Peyer's patch (tissue), 4 donors: ENCODE measurements at regions not wholly inside any gene's neighbourhood (a gene's known extent, or its start where the extent isn't known, plus 50 kb on each side); places are given as distances from the start of the nearest gene placed in this dataset.

Source experiments
- DNase-seq, 3 donors: peaks; one replicate each; pipeline ENCODE4 v3.0.0-alpha.2; 2017 to 2019
- H3K27ac ChIP-seq, 4 donors: fragments of 200-600 bp; sonication (generic); one replicate each; pipeline ENCODE4 v1.5.1; 2016 to 2019
- H3K27me3 ChIP-seq, 2 donors: fragments of 200-600 bp; sonication (generic); one replicate each; pipeline ENCODE4 v1.5.1; 2019
- H3K36me3 ChIP-seq, 3 donors: fragments of 200-600 bp; sonication (generic); one replicate each; pipeline ENCODE4 v1.5.1; 2016 to 2019
- H3K4me1 ChIP-seq, 4 donors: fragments of 200-600 bp; sonication (generic); one replicate each; pipeline ENCODE4 v1.5.1; 2016 to 2019
- H3K4me3 ChIP-seq, 4 donors: fragments of 200-600 bp; sonication (generic); 1 replicate in 3 of 4; 2 replicates in 1 of 4; pipeline ENCODE4 v1.5.1; 2016 to 2019; ENCODE audit warnings: mild to moderate bottlenecking in 1 of 4
- H3K9me3 ChIP-seq, 4 donors: fragments of 200-600 bp; sonication (generic); one replicate each; pipeline ENCODE4 v1.5.1; 2016 to 2019; ENCODE audit warnings: mild to moderate bottlenecking in 1 of 4
- CTCF ChIP-seq, 6 experiments: fragments of 450-650 bp in 4 of 6; fragments of 200-600 bp in 2 of 6; sonication (generic) in 1 of 6; IDR thresholded peaks; one replicate each; pipeline ENCODE4 v1.5.1; 2017 to 2019; ENCODE audit warnings: antibody characterized with exemption in 6 of 6, mild to moderate bottlenecking in 3 of 6, moderate library complexity in 1 of 6
- POLR2A ChIP-seq, 2 donors: fragments of 450-650 bp; IDR thresholded peaks; one replicate each; pipeline ENCODE4 v1.5.1; 2017; ENCODE audit warnings: antibody characterized with exemption in 2 of 2, mild to moderate bottlenecking in 2 of 2, moderate library complexity in 2 of 2

- H3K4me3 ChIP-seq = no peak overlapping the region
- H3K9me3 ChIP-seq = no peaks in the 10 kb centered on the region
- no peak overlapping the region for H3K27ac ChIP-seq
- H3K4me1 ChIP-seq = peaks cover 0 to 4% (median 0%) of the 10 kb centered on the region in 4 donors
- H3K27me3 ChIP-seq = no peaks in the 10 kb centered on the region
- H3K36me3 ChIP-seq = no peaks in the 10 kb centered on the region
- TF ChIP-seq POLR2A (IDR thresholded peaks at IDR 0.05) (no peak), CTCF (IDR thresholded peaks at IDR 0.05) (no peak)
- DNase-seq = no peak
Observed at GRCh38 chr12:13504074-13504473, 307.5 kb downstream of the EMP1 start.

DNA sequence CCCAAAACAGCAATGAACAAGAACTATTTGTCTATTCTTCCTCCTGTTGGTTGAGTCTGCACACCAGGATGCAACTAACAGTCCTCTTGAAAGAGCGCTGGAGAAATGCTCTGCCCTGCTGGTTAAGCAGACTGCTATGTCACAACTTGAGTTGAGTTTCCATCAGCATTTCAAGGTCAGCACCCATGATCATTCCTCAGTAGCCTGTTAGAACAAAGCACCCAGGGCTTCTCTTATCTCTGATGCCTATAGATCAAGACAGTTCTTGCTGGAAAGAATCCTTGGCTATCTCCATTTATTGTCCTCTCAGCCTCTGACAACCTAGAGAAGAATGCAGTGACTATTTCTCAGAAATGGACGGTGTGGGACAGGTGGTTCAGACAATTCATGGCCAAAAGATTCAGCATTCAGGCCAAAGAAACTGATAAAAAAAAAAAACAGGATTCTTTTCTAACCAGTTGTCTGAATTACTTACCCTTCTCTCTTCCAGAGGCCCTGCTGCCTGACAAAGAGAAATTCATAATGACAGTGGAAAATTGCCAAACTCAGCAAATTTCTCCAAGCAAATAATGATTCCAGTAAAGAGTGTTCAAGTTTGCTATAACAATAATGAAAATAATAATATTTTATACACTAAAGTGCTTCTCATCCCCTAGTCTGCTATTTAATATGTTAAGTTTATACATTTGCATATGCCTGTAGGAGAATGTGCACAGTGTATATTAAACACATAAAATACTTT lies 306.7 kb downstream of the EMP1 start:
- no peaks in the 10 kb centered on the region for H3K36me3 ChIP-seq
- DNase-seq = no peak
- TF ChIP-seq CTCF (IDR thresholded peaks at IDR 0.05) (no peak), POLR2A (IDR thresholded peaks at IDR 0.05) (no peak)
- H3K27me3 ChIP-seq = no peaks in the 10 kb centered on the region
- peaks cover 0 to 4% (median 0%) of the 10 kb centered on the region in 4 donors for H3K4me1 ChIP-seq
- H3K9me3 ChIP-seq = no peaks in the 10 kb centered on the region
- no peak overlapping the region for H3K4me3 ChIP-seq
- no peak overlapping the region for H3K27ac ChIP-seq

DNA sequence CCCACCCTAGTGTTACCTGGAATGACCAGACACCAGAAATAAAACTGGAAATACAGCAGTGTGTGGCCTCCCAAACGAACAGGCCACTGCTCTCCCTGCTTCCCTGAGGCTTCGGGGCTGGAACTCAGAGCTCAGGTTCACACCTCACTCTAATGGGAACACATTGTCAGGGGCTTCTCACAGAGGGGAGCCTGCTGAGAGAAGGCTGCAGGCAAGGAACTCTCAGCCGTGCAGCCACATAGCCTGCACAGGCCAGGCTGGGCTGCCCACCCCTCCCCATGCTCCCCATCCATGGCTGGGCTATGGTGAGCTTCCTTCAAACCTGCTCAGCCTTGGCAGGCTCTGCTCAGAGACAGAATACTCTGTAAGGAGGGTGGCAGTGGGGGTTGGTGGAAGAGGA lies 302.5 kb downstream of the EMP1 start:
- Histone ChIP-seq H3K4me1 (no peaks in the 10 kb centered on the region), H3K27ac (no peak overlapping the region), H3K4me3 (no peak overlapping the region), H3K9me3 (no peaks in the 10 kb centered on the region), H3K27me3 (no peaks in the 10 kb centered on the region), H3K36me3 (no peaks in the 10 kb centered on the region)
- TF ChIP-seq CTCF (IDR thresholded peaks at IDR 0.05) (no peak), POLR2A (IDR thresholded peaks at IDR 0.05) (no peak)
- DNase-seq = no peak

DNA sequence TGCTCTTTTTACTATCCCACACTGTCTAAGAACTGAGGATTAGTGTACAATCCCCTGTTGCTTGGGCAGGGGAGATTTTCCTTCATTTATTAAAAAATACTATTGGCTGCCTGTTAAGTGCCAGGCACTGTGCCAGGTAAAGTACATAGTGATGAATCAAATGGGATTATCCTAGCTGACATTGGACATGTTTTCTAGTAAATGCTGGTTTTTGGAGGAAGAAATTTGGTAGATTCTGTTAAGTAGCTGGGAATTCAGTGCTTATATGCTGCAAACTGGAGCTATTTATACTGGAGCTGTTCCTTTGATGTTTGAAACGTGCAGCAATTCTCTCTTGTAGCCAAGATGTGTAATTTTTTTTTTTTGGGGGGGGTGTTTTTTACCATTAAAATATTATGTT lies 299.6 kb downstream of the EMP1 start:
- H3K27me3 ChIP-seq = no peaks in the 10 kb centered on the region
- no peaks in the 10 kb centered on the region for H3K9me3 ChIP-seq
- no peak overlapping the region for H3K4me3 ChIP-seq
- TF ChIP-seq POLR2A (IDR thresholded peaks at IDR 0.05) (no peak), CTCF (IDR thresholded peaks at IDR 0.05) (no peak)
- no peaks in the 10 kb centered on the region for H3K36me3 ChIP-seq
- H3K27ac ChIP-seq = no peak overlapping the region
- DNase-seq = no peak
- no peaks in the 10 kb centered on the region for H3K4me1 ChIP-seq

DNA sequence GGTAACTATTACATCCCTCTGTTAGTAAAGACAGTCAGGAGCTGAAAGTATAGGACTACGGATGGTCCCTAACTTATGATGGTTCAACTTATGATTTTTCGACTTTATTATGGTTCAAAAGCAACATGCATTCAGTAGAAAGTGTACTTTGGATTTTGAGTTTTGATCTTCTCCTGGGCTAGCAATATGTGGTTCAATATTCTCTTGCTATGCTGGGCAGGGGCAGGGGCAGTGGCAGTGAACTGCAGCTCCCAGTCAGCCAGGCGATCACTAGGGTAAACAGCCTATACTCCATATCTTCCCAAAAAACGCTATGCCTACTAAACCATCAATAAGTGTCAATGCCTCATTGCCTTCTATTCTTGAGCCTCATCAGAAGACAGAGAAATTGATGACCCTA lies 292.7 kb downstream of the EMP1 start:
- TF ChIP-seq POLR2A (IDR thresholded peaks at IDR 0.05) = no peak
- Histone ChIP-seq H3K27ac (no peak overlapping the region), H3K27me3 (no peaks in the 10 kb centered on the region), H3K4me1 (no peaks in the 10 kb centered on the region), H3K4me3 (no peak overlapping the region), H3K36me3 (no peaks in the 10 kb centered on the region), H3K9me3 (no peaks in the 10 kb centered on the region)
- no peak for DNase-seq

- no peaks in the 10 kb centered on the region for H3K27me3 ChIP-seq
- DNase-seq = no peak
- H3K9me3 ChIP-seq = no peaks in the 10 kb centered on the region
- H3K36me3 ChIP-seq = no peaks in the 10 kb centered on the region
- H3K4me1 ChIP-seq = no peaks in the 10 kb centered on the region
- no peak overlapping the region for H3K4me3 ChIP-seq
- no peak overlapping the region for H3K27ac ChIP-seq
- TF ChIP-seq POLR2A (IDR thresholded peaks at IDR 0.05) (no peak), CTCF (IDR thresholded peaks at IDR 0.05) (no peak)
Observed at GRCh38 chr12:13487326-13487725, 290.8 kb downstream of the EMP1 start.
